Spleen (tissue), 7 donors: ENCODE measurements at regions not wholly inside any gene's neighbourhood (a gene's known extent, or its start where the extent isn't known, plus 50 kb on each side); places are given as distances from the start of the nearest gene placed in this dataset.

Experiments
- CTCF ChIP-seq, 11 experiments: fragments of 200-600 bp in 7 of 11; fragments of 450-650 bp in 4 of 11; sonication (generic) in 4 of 11; IDR thresholded peaks in 8 of 11; conservative IDR thresholded peaks in 3 of 11; 1 replicate in 7 of 11; 2 replicates in 4 of 11; pipeline versions ENCODE4 v1.4.0 to v1.8.0; 2016 to 2021; ENCODE audit warnings: antibody characterized with exemption in 11 of 11, inconsistent platforms in 4 of 11, mild to moderate bottlenecking in 1 of 11
- POLR2A ChIP-seq, 3 donors: fragments of 450-650 bp; IDR thresholded peaks; one replicate each; pipeline ENCODE4 v1.5.1; 2017; ENCODE audit warnings: antibody characterized with exemption in 3 of 3, mild to moderate bottlenecking in 1 of 3
- donor health status: DM: no; HTN: no; CAD: no; lungs with moderate emphysema.
- donor health status: DM: no; HTN: no; CAD: no.
- donor health status: DM: no; HTN: no; CAD: no.

DNA sequence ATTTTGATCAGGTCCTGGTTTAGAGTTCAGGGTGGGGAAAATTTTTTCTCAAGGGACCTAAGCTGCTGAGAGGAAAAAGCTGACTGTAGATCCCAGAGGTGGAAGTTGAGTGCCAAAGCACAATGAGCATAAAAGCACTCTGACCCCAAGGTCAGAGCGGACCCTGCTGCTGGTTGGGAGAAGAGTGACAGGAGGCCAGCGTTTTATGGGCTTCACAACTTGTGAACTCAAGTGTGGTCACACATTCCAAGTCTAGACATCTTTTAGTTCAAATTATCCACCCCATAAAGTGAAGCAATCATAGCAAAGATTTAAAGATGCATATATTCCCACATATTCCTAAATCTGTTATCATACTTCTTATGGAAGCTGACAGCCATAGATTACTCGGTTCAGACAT, 220.3 kb downstream of the CHIC2 start:
- no peak for TF ChIP-seq CTCF (IDR thresholded peaks at IDR 0.05 in 8 of 11, conservative IDR thresholded peaks at IDR 0.05 in 3 of 11)
- TF ChIP-seq POLR2A (IDR thresholded peaks at IDR 0.05), result no peak
